Right lobe of liver (tissue), 6 donors: ENCODE measurements at regions not wholly inside any gene's neighbourhood (a gene's known extent, or its start where the extent isn't known, plus 50 kb on each side); places are given as distances from the start of the nearest gene placed in this dataset.
"Not testable (repeated sequence)": the region's sequence is repeated elsewhere in the genome, so short reads cannot be mapped to it uniquely, and the experiment has no call there.

Experiments
- ATAC-seq, 4 donors: fragments of 200-7000 bp; cut with Tn5 transposase; one replicate each; pipeline ENCODE4 v1.9.1; 2020; ENCODE audit warnings: mild to moderate bottlenecking in 4 of 4, moderate library complexity in 4 of 4
- DNase-seq, 3 donors: peaks; one replicate each; pipeline ENCODE4 v3.0.0-alpha.2; 2020
- H3K27ac ChIP-seq, 3 donors: fragments of 200-600 bp; one replicate each; pipeline ENCODE4 v1.8.0; 2022
- H3K27me3 ChIP-seq, 2 donors: fragments of 200-600 bp; one replicate each; pipeline ENCODE4 v1.8.0; 2022
- H3K36me3 ChIP-seq, 4 donors: fragments of 200-600 bp; sonication (generic) in 1 of 4; one replicate each; pipeline versions ENCODE4 v1.5.1 to v1.8.0; 2017 to 2022; ENCODE audit warnings: control low read depth in 1 of 4
- H3K4me1 ChIP-seq, 4 donors: fragments of 200-600 bp; sonication (generic) in 1 of 4; one replicate each; pipeline versions ENCODE4 v1.5.1 to v1.8.0; 2017 to 2022; ENCODE audit warnings: control low read depth in 1 of 4
- H3K4me3 ChIP-seq, 3 donors: fragments of 200-600 bp; one replicate each; pipeline ENCODE4 v1.8.0; 2022
- H3K9me3 ChIP-seq, 4 donors: fragments of 200-600 bp; sonication (generic) in 1 of 4; one replicate each; pipeline versions ENCODE4 v1.5.1 to v1.8.0; 2017 to 2022; ENCODE audit warnings: control low read depth in 1 of 4
- POLR2A ChIP-seq: fragments of 450-650 bp; IDR thresholded peaks from one replicate; pipeline ENCODE4 v1.6.1; 2017; ENCODE audit warnings: antibody characterized with exemption, mild to moderate bottlenecking
- WGBS: methylation state at CpG from one replicate; pipeline ENCODE4 v1.1.6; 2018; ENCODE audit warnings: low coverage, low lambda C conversion rate; ENCODE audit not compliant: insufficient coverage; ENCODE audit errors: missing lambda C conversion rate; 5-methylcytosine and 5-hydroxymethylcytosine counted together
- intact Hi-C, 2 donors: fragments of 100-400 bp; cut with DNase I; formaldehyde crosslinking; loops; one replicate each; pipeline versions ENCODE4 v1.11.2 to v1.14.1; 2022
- TF ChIP-seq, protein P1 (sequence below), 4 donors: fragments of 200-600 bp in 3 of 4; fragments of 450-650 bp in 1 of 4; IDR thresholded peaks; one replicate each; pipeline versions ENCODE4 v1.5.1 to v1.8.0; 2016 to 2022; ENCODE audit warnings: antibody characterized with exemption in 4 of 4, mild to moderate bottlenecking in 2 of 4
- donor health status: DM: no; HTN: yes; CAD: no.
- donor health status: DM: no; HTN: no; CAD: no.
- donor health status: DM: no; HTN: no; CAD: no.
- donor health status: DM: no; HTN: yes; CAD: no.
- donor health status: DM: no; HTN: yes; CAD: no.

GRCh38 chr1:14285238-14285637 is 313.2 kb upstream of the KAZN start:
- DNase-seq (no peak), ATAC-seq (no peak)
- 48% methylated on average over 2 of the region's 2 CpGs for WGBS
- H3K27ac ChIP-seq: no peak overlapping the region
- no peaks in the 10 kb centered on the region for H3K36me3 ChIP-seq
- H3K4me1 ChIP-seq: no peaks in the 10 kb centered on the region
- intact Hi-C loops: no loop called here
- H3K4me3 ChIP-seq: no peak overlapping the region
- TF ChIP-seq, protein P1, sequence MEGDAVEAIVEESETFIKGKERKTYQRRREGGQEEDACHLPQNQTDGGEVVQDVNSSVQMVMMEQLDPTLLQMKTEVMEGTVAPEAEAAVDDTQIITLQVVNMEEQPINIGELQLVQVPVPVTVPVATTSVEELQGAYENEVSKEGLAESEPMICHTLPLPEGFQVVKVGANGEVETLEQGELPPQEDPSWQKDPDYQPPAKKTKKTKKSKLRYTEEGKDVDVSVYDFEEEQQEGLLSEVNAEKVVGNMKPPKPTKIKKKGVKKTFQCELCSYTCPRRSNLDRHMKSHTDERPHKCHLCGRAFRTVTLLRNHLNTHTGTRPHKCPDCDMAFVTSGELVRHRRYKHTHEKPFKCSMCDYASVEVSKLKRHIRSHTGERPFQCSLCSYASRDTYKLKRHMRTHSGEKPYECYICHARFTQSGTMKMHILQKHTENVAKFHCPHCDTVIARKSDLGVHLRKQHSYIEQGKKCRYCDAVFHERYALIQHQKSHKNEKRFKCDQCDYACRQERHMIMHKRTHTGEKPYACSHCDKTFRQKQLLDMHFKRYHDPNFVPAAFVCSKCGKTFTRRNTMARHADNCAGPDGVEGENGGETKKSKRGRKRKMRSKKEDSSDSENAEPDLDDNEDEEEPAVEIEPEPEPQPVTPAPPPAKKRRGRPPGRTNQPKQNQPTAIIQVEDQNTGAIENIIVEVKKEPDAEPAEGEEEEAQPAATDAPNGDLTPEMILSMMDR (IDR thresholded peaks at IDR 0.05): no peak
- no peak for TF ChIP-seq POLR2A
- H3K9me3 ChIP-seq: no peaks in the 10 kb centered on the region
- no peaks in the 10 kb centered on the region for H3K27me3 ChIP-seq

- H3K4me3 ChIP-seq, ATAC-seq, H3K9me3 ChIP-seq, DNase-seq, H3K36me3 ChIP-seq, intact Hi-C loops, H3K4me1 ChIP-seq, H3K27ac ChIP-seq, H3K27me3 ChIP-seq: not testable (repeated sequence)
- 60% methylated on average over 1 of the region's 6 CpGs for WGBS
Measured at GRCh38 chr1:14291182-14291581, 307.3 kb upstream of the KAZN start.

DNA sequence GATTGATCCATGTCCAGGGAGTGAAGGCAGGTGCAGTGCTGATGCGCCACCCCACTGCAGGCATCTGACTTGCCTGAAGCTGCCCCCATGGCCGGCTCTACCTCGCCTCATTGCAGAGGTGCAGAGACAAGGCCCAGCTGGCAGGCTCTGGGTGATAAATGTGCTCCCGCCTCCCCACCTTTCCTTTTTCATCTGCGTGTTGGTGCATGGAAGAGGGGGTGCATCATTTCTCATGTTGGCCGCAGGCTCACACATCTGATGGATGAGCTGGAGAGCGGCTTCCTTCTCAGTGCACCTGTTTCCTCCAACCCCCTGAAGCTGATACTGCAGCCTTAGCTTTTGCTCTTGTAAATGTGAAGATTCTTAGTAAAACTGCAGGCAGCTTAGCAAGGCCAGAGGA is 306.0 kb upstream of the KAZN start:
- ATAC-seq (no peak), DNase-seq (no peak)
- H3K4me1 ChIP-seq: no peaks in the 10 kb centered on the region
- no peak for TF ChIP-seq POLR2A
- TF ChIP-seq, protein P1 (IDR thresholded peaks at IDR 0.05): no peak
- no peak overlapping the region for H3K27ac ChIP-seq
- no peaks in the 10 kb centered on the region for H3K27me3 ChIP-seq
- intact Hi-C loops: no loop called here
- H3K36me3 ChIP-seq: no peaks in the 10 kb centered on the region
- no CpG with 5 or more reads among the region's 7 CpGs for WGBS
- H3K4me3 ChIP-seq: no peak overlapping the region
- H3K9me3 ChIP-seq: no peaks in the 10 kb centered on the region

DNA sequence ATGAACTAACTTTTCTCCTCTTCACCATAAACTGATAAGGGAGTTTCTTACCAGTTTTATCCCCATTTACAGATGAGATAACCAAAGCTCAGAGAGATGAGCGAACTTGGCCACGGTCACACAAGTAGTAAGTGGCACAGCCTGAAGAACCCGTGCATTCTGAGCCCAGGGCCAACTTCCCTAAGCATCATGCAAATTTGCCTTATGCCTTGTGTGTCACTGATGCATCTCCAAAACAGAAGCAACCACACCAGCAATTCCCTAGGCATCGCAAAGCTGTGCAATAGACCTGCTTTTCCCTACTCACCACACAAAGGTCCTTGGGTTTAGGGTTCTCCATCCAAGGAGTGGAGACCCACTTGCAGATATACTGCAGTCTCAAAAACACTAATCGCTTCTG is 304.5 kb upstream of the KAZN start:
- 62% methylated on average over 3 of the region's 5 CpGs for WGBS
- no peak for TF ChIP-seq POLR2A
- TF ChIP-seq, protein P1 (IDR thresholded peaks at IDR 0.05): no peak
- Histone ChIP-seq H3K9me3 (no peaks in the 10 kb centered on the region), H3K4me1 (no peaks in the 10 kb centered on the region), H3K4me3 (no peak overlapping the region), H3K27ac (no peak overlapping the region), H3K27me3 (no peaks in the 10 kb centered on the region), H3K36me3 (no peaks in the 10 kb centered on the region)
- ATAC-seq (no peak), DNase-seq (no peak)
- intact Hi-C loops: no loop called here

DNA sequence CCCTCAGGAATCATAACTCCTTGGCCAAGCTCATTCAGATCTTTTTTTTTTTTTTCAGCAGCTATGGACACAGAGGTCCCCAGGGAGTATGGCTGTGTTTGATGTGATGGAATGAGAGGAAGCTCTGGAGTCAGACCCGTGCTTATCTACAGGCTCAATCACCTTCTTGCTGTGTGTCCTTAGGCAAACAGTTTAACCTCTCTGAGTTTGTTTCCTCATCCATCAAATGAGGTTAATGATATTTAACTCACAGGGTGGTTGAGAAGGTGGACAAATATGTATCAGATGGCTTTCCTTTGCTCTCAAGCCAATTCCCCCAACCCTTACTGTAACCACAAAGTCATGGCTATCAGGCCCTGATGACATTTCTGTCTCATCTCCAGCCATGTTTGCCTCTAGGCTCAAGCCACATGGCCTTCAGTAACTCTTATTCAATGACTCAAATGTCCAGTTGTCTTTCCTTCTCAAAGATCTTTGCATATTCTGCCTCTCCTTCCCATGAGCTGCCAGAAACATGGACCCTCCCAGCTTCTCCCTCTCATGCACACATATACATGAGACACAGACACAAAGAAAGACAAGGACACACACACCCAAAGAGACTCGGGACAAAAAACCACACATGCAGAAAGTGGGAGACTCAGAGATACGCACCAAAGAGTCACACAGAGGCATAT is 303.5 kb upstream of the KAZN start:
- ATAC-seq (no peak), DNase-seq (no peak)
- Histone ChIP-seq H3K4me1 (no peaks in the 10 kb centered on the region), H3K36me3 (no peaks in the 10 kb centered on the region), H3K9me3 (no peaks in the 10 kb centered on the region), H3K4me3 (no peak overlapping the region), H3K27ac (no peak overlapping the region), H3K27me3 (no peaks in the 10 kb centered on the region)
- intact Hi-C loops: no loop called here
- WGBS: 51% methylated on average over 3 of the region's 3 CpGs
- TF ChIP-seq POLR2A: no peak

- 71% methylated on average over 3 of the region's 3 CpGs for WGBS
- H3K4me3 ChIP-seq: no peak overlapping the region
- ATAC-seq (no peak), DNase-seq (no peak)
- H3K36me3 ChIP-seq: no peaks in the 10 kb centered on the region
- H3K4me1 ChIP-seq: no peaks in the 10 kb centered on the region
- no peak overlapping the region for H3K27ac ChIP-seq
- TF ChIP-seq, protein P1 (IDR thresholded peaks at IDR 0.05): no peak
- TF ChIP-seq POLR2A: no peak
- H3K9me3 ChIP-seq: no peaks in the 10 kb centered on the region
- intact Hi-C loops: no loop called here
- no peaks in the 10 kb centered on the region for H3K27me3 ChIP-seq
Measured at GRCh38 chr1:14296795-14297194, 301.7 kb upstream of the KAZN start.
